ENCODE measurements at regions not wholly inside any gene's neighbourhood (a gene's known extent, or its start where the extent isn't known, plus 50 kb on each side); places are given as distances from the start of the nearest gene placed in this dataset.

GRCh38 chr4:84046551-84046950 is 452.5 kb downstream of the NKX6-1 start:
- no peak overlapping the region for H3K4me3 ChIP-seq (ENCODE audit: low read depth in 1 of 3, low read length in 3 of 3)
- TF ChIP-seq HNF4A (conservative IDR thresholded peaks at IDR 0.05): no peak
- no peak for TF ChIP-seq FOXA1 (IDR thresholded peaks at IDR 0.05)
- no peak for TF ChIP-seq SP1 (IDR thresholded peaks at IDR 0.05)
- H3K4me1 ChIP-seq (ENCODE audit: control insufficient read depth in 4 of 4, insufficient read depth in 4 of 4, low read length in 3 of 4): no peaks in the 10 kb centered on the region
- no peak overlapping the region for H3K27ac ChIP-seq (ENCODE audit: low read depth in 1 of 2, low read length in 2 of 2)
- H3K9me3 ChIP-seq (ENCODE audit: control insufficient read depth in 4 of 4, low read length in 3 of 4): no peaks in the 10 kb centered on the region
- WGBS: 39% methylated on average over 5 of the region's 5 CpGs
- H3K36me3 ChIP-seq (ENCODE audit: control insufficient read depth in 4 of 4, insufficient read depth in 3 of 4, low read depth in 1 of 4, low read length in 3 of 4): no peaks in the 10 kb centered on the region
- DNase-seq (ENCODE audit: low spot score): no peak
- H3K27me3 ChIP-seq (ENCODE audit: control insufficient read depth in 4 of 4, insufficient read depth in 4 of 4, low read length in 3 of 4): no peaks in the 10 kb centered on the region
- H3K9ac ChIP-seq (ENCODE audit: low read depth in 1 of 2, low read length in 2 of 2): no peak overlapping the region

GRCh38 chr4:84041426-84041825 is 457.7 kb downstream of the NKX6-1 start:
- Histone ChIP-seq H3K4me3 (ENCODE audit: low read depth in 1 of 3, low read length in 3 of 3) (no peak overlapping the region), H3K9ac (ENCODE audit: low read depth in 1 of 2, low read length in 2 of 2) (no peak overlapping the region), H3K36me3 (ENCODE audit: control insufficient read depth in 4 of 4, insufficient read depth in 3 of 4, low read depth in 1 of 4, low read length in 3 of 4) (no peaks in the 10 kb centered on the region), H3K27me3 (ENCODE audit: control insufficient read depth in 4 of 4, insufficient read depth in 4 of 4, low read length in 3 of 4) (no peaks in the 10 kb centered on the region), H3K9me3 (ENCODE audit: control insufficient read depth in 4 of 4, low read length in 3 of 4) (no peaks in the 10 kb centered on the region), H3K4me1 (ENCODE audit: control insufficient read depth in 4 of 4, insufficient read depth in 4 of 4, low read length in 3 of 4) (no peaks in the 10 kb centered on the region), H3K27ac (ENCODE audit: low read depth in 1 of 2, low read length in 2 of 2) (no peak overlapping the region)
- 65% methylated on average over 3 of the region's 3 CpGs for WGBS
- no peak for DNase-seq (ENCODE audit: low spot score)
- TF ChIP-seq YY1 (IDR thresholded peaks at IDR 0.05) (no peak), FOXA2 (IDR thresholded peaks at IDR 0.05) (no peak), JUND (IDR thresholded peaks at IDR 0.05) (no peak), ATF3 (IDR thresholded peaks at IDR 0.05) (no peak)

- H3K9ac ChIP-seq (ENCODE audit: low read depth in 1 of 2, low read length in 2 of 2): no peak overlapping the region
- 81% methylated on average over 4 of the region's 4 CpGs for WGBS
- H3K4me3 ChIP-seq (ENCODE audit: low read depth in 1 of 3, low read length in 3 of 3): no peak overlapping the region
- no peak overlapping the region for H3K27ac ChIP-seq (ENCODE audit: low read depth in 1 of 2, low read length in 2 of 2)
- H3K27me3 ChIP-seq (ENCODE audit: control insufficient read depth in 4 of 4, insufficient read depth in 4 of 4, low read length in 3 of 4): no peaks in the 10 kb centered on the region
- no peak for TF ChIP-seq ZBTB33 (IDR thresholded peaks at IDR 0.05)
- no peak for TF ChIP-seq JUND (IDR thresholded peaks at IDR 0.05)
- no peak for TF ChIP-seq CTCF (IDR thresholded peaks at IDR 0.05; ENCODE audit: low read depth, low read length, missing input control)
- no peak for TF ChIP-seq HNF4G (IDR thresholded peaks at IDR 0.05)
- TF ChIP-seq NR2F2 (IDR thresholded peaks at IDR 0.05): no peak
- no peak for TF ChIP-seq YY1 (IDR thresholded peaks at IDR 0.05)
- no peak for TF ChIP-seq TAF1 (conservative IDR thresholded peaks at IDR 0.05)
- TF ChIP-seq MAX (IDR thresholded peaks at IDR 0.05): no peak
- no peak for TF ChIP-seq ATF3 (IDR thresholded peaks at IDR 0.05)
- no peak for TF ChIP-seq RXRA (IDR thresholded peaks at IDR 0.05)
- no peak for TF ChIP-seq SP1 (IDR thresholded peaks at IDR 0.05)
- no peak for TF ChIP-seq RAD21 (IDR thresholded peaks at IDR 0.05)
- no peak for TF ChIP-seq FOXA1 (IDR thresholded peaks at IDR 0.05)
- no peak for TF ChIP-seq HNF4A (conservative IDR thresholded peaks at IDR 0.05)
- TF ChIP-seq FOXA2 (IDR thresholded peaks at IDR 0.05): no peak
- TF ChIP-seq EGR1 (IDR thresholded peaks at IDR 0.05; ENCODE audit: low read depth in 2 of 2): no peak
- no peak for DNase-seq (ENCODE audit: low spot score)
- no peaks in the 10 kb centered on the region for H3K36me3 ChIP-seq (ENCODE audit: control insufficient read depth in 4 of 4, insufficient read depth in 3 of 4, low read depth in 1 of 4, low read length in 3 of 4)
- H3K9me3 ChIP-seq (ENCODE audit: control insufficient read depth in 4 of 4, low read length in 3 of 4): no peaks in the 10 kb centered on the region
- no peaks in the 10 kb centered on the region for H3K4me1 ChIP-seq (ENCODE audit: control insufficient read depth in 4 of 4, insufficient read depth in 4 of 4, low read length in 3 of 4)
Measured at GRCh38 chr4:84035568-84035967, 463.5 kb downstream of the NKX6-1 start.
